GM23248 (cell line): ENCODE measurements at regions not wholly inside any gene's neighbourhood (a gene's known extent, or its start where the extent isn't known, plus 50 kb on each side); places are given as distances from the start of the nearest gene placed in this dataset.

Source experiments
- EZH2 ChIP-seq: fragments of 200-600 bp; sonication (generic); IDR thresholded peaks from 2 replicates; pipeline ENCODE4 v1.6.1; 2018; ENCODE audit warnings: antibody characterized with exemption, mild to moderate bottlenecking; ENCODE audit not compliant: insufficient read depth, poor library complexity, severe bottlenecking
- EZH2phosphoT487 ChIP-seq: fragments of 200-600 bp; sonication (generic); IDR thresholded peaks from 2 replicates; pipeline ENCODE4 v1.6.1; 2018; ENCODE audit warnings: antibody characterized with exemption, moderate library complexity, mild to moderate bottlenecking, low read depth; ENCODE audit not compliant: insufficient read depth

DNA sequence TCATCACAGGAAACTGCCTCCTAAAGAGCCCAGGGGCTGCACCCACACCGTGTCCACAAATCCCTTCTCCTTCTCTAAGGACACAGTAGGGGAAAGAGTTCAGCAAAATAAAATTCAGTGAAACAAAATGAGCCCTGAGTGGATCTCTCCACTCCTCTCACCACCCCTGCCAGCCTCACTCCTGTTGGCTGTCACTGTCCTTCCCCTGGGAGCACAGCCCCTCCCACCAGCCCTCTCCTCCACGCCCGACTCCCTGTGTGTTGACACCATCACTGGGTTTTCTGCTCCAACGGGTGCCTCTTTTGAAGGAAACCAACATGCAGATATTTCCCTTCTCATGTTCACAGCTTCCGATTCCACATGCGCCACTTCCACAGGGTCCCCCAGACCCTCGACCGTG lies 356.2 kb downstream of the AJAP1 start:
- no peak for TF ChIP-seq EZH2
- no peak for TF ChIP-seq EZH2phosphoT487
